Activated CD4-positive, alpha-beta T cell treated with anti-CD3 and anti-CD28 coated beads, Interleukin-2, amount 50 U/mL, for 4 hours (primary cell): ENCODE measurements at regions not wholly inside any gene's neighbourhood (a gene's known extent, or its start where the extent isn't known, plus 50 kb on each side); places are given as distances from the start of the nearest gene placed in this dataset.
"Not testable (repeated sequence)": the region's sequence is repeated elsewhere in the genome, so short reads cannot be mapped to it uniquely, and the experiment has no call there.

Experiments
- DNase-seq, 2 experiments: peaks; one replicate each; pipeline ENCODE4 v3.0.0-alpha.2; 2020

- no peak for DNase-seq
These were observed 260.3 kb downstream of the AHR start for GRCh38 chr7:17558558-17559332.

DNA sequence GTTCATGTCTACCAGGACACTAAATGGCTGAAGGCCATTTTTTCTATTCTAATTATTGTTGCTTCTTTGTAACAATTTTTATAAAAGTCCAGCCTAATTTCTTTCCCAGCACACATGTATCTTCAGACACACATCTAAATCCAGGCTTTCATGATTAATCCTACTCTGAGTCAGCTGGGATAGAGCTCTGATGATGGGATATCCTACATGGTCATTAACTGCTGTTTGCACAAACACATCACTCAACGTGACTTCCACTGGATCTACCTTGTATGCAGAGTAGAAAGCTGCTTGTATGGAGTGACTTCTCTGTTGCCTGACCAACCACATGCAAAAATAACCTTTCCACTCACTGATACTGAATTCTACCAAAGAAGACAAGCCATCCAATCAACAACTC is 260.9 kb downstream of the AHR start:
- DNase-seq, result no peak

- DNase-seq, result no peak
These were observed 262.1 kb downstream of the AHR start for GRCh38 chr7:17560516-17560915.

DNA sequence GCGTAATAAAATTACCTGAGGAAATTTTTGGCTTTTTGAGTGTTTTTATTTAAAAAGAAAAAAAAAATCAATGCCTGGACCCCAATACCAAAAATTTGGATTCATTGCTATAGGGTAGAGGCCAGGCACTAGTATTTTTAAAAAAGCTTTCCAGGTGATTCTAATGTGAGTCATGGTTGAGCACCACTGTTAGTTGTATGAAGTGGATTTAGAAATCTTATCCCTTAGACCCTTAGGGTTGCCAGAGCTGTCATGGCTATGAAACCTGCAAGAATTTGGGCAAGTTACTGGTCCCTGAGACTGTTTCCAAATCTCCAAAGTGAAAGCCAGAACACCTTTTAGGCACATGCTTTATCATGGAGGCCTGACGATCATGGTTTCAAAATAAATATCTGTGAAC is 262.5 kb downstream of the AHR start:
- no peak for DNase-seq

- DNase-seq, result no peak
These were observed 266.3 kb downstream of the AHR start for GRCh38 chr7:17564678-17565212.

- DNase-seq, result no peak
These were observed 281.7 kb downstream of the AHR start for GRCh38 chr7:17580141-17580540.

GRCh38 chr7:17580856-17581255 is 282.4 kb downstream of the AHR start:
- DNase-seq, result no peak

DNA sequence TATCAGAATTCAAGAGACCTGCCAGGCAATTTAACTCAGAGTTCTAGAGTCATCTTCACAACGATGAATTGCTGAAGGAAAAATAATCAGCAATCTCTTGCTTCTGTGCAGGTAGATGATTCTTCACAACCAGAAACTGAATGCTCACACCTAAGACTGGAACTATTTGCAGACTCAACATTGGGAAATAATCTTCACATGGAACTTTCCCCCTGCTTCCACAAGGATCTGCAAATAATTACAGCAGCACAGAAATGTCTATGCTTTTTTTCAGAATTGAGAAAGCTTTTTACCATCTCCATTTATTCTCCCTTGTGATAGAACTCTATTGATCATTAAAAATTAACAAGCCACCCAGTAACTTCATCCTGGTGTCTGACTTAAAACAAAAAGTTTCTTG is 282.8 kb downstream of the AHR start:
- DNase-seq, result no peak

DNA sequence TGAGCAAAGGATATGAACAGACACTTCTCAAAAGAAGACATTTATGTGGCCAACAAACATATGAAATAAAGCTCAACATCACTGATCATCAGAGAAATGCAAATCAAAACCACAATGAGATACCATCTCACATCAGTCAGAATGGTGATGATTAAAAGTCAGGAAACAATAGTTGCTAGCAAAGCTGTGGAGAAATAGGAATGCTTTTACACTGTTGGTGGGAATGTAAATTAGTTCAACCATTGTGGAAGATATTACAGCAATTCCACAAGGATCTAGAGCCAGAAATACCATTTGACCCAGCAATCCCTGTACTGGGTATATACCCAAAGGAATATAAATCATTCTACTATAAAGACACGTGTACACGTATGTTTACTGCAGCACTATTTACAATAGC is 284.2 kb downstream of the AHR start:
- DNase-seq, result not testable (repeated sequence)

GRCh38 chr7:17583786-17584185 is 285.3 kb downstream of the AHR start:
- DNase-seq, result no peak

DNA sequence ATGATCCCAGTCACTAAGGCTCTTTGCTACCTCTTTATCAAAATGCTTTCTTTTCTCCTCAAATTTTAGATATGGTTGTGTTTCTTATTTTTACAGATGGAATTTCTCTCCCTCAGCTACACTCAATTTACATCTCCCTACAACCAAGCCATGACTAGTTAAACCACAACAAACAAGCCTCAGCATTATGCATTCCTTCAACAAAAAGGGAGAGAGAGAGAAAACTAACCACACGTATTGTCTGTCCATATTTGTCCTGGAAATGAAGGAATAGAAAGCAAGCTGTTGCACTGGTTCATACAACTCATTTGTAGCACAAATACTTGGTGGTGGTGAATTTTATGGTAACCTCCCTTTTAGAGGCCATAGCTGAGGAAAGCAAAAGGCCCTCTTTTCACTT is 286.4 kb downstream of the AHR start:
- DNase-seq, result no peak

DNA sequence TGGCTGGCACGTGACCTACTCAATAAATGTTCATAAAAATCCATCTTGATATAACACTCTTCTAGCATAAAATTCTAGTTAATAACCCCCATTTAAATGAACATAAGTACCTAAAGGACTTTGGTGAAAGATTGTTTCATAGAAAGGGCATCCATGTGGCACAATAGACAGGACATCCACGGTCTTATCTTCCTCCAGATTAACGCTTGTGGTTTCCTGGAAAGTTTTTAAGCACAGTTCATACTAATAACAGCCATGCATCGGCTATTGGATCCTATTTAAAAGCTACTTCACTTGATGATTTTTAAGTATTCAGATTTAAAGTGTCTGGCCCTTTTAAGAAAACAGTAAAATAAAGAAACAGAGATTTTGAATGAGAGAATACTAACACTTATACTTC is 288.3 kb downstream of the AHR start:
- DNase-seq, result no peak

DNA sequence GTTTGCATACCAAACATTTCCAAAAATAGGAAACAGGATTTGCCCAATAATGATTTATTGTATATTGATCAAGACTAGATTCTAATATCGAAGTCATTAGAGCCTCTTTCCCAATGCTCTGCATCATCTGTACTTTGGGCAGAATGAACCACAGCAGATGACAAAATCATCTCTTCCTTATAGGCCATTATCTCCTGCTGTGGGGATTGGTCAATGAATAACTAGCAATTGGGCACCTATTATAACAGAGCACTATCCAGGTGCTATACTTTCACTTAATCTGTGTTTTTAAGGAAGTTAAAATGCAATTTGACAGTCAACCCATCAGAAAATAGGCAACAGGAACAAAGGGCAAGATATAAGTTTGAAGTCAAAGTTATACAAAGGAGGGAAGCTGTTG is 290.3 kb downstream of the AHR start:
- DNase-seq, result no peak

DNA sequence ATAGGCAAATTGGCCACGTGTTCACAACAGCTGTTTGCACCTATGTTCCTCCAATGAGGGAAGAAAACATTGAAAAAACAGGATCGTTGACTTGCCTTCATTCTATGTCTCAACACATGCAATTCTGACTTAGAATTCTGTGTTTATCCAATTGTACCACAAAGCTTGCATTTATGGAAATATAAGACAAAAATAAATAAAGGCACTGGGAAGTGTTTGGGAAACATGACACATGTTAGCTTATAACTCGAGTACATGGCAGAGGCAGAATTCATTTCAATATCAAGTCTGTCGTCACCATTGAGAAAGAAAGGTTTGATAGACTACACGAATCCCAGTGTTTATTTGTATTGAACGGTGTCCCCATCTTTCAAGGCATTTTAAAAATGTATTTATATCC is 291.2 kb downstream of the AHR start:
- no peak for DNase-seq

DNA sequence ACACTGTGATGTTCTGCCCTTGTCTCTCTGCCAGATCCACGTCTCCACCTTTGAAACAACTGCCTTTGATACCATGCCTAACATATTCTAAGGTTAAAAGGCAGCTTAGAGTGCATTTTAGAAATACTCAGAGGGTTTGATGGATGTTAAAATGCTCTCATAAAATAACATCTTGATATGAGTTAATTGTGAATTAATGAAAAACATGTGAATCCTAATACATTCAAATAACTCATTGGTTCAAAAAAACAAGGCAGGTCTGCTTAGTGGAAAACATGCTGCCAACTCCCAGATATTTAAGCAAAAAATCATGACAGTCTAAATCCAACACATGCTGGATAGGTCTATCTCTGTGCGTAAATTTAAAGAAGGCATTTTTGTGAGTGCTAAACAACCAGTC is 291.8 kb downstream of the AHR start:
- DNase-seq, result no peak

GRCh38 chr7:17593819-17594419 is 295.5 kb downstream of the AHR start:
- no peak for DNase-seq

DNA sequence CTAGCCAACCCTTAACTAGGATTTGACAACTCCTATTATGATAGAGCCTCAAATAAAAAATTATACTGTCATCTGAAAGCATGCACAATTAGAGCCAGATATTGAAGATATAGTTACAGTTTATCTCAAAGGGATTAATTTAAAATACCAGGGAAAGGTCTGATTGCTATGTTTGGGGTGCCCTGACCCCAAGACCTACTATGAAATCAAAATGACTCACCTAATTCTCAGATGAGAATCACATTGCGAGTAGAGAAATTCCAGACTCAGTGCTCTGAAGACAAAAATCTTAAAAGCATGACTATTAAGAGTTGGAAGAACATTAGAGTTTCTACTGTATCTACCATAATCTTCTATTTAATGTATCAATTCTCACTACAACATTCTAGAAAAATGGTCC is 297.1 kb downstream of the AHR start:
- no peak for DNase-seq

- DNase-seq, result no peak
These were observed 299.9 kb downstream of the AHR start for GRCh38 chr7:17598305-17598704.

DNA sequence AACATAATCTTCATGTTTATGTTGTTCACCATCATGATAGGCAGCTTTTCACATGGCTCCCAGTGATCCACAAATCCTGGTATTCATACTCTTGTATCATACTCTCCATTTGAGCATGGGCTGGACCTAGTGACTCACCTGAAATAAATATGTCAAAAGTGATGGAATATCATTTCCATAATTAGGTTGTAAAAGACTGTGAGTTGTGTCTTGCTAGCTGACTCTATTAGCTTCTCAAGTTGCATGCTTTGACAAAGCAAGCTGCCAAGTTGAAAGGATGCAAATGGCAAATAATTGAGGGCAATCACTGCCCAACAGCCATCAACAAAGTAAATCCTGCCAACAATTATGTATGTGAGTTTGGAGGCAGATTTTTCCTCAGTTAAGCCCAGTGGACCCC is 300.4 kb downstream of the AHR start:
- no peak for DNase-seq

GRCh38 chr7:17599733-17600339 is 301.4 kb downstream of the AHR start:
- no peak for DNase-seq

DNA sequence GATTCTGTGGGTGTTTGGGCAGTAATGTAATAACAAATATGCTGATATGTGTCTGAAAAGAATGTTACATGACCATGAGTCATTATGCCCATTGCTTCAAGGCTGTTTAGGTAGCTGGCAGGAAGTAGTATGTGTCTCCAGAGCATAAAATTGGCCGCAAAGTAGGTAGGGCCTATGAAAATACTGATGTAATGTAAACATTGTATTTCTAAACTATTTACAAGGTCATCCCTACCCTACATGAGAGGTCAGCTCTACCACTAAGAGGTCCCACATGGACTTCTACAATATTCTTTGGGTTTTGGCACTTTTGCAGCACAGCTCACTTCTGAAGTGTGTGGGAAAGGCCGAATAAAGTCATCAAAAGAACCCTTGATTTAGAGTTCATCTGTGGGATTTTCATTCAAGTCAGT is 301.9 kb downstream of the AHR start:
- no peak for DNase-seq

DNA sequence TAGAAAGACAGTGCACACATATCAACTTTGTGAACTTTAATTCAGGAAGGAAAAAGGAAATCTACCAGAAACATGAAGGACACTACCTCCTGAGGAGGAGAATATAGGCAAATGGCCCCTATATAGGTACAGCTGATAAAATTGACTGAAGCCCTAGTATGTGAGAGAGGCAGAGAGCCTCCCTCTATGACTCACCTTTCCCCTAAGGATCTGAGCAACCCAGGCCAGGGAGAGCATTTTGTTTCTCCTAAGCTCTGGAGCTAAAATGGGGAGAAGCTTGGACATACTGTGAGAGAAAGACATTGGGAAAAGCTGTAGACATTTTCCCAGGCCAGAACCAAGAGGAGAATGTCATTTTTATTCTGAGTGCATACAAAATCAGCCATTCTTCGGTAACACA is 303.5 kb downstream of the AHR start:
- DNase-seq, result no peak

DNA sequence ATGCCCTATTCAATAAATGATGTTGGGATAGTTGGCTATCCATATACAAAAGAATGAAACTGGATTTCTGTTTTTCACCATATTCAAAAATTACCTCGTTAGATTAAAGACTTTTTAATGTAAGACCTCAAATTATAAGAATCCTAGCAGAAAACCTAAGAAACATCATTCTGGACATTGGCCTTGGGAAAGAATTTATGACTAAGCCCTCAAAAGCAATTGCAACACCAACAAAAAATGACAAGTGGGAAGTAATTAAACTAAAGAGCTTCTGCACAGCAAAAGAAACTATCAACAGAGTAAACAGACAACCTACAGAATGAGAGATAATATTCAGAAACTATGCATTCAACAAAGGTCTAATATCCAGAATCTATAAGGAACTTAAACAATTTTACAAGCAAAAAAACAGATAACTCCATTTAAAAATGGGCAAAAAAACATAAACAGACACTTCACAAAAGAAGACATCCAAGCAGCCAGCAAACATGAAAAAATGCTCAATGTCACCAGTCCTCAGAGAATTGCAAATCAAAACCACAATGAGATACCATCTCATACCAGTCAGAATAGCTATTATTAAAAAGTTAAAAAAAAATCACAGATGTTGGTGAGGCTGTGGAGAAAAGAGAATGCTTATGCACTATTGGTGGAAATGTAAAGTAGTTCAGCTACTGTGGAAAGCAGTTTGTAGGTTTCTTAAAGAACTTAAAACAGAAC is 309.8 kb downstream of the AHR start:
- no peak for DNase-seq

GRCh38 chr7:17611611-17612010 is 313.2 kb downstream of the AHR start:
- no peak for DNase-seq
